Medulla oblongata (tissue), 1 donor: ENCODE measurements at regions not wholly inside any gene's neighbourhood (a gene's known extent, or its start where the extent isn't known, plus 50 kb on each side); places are given as distances from the start of the nearest gene placed in this dataset.

Experiments
- DNase-seq: peaks from one replicate; pipeline ENCODE4 v3.0.0-alpha.2; 2015; ENCODE audit errors: extremely low spot score

DNA sequence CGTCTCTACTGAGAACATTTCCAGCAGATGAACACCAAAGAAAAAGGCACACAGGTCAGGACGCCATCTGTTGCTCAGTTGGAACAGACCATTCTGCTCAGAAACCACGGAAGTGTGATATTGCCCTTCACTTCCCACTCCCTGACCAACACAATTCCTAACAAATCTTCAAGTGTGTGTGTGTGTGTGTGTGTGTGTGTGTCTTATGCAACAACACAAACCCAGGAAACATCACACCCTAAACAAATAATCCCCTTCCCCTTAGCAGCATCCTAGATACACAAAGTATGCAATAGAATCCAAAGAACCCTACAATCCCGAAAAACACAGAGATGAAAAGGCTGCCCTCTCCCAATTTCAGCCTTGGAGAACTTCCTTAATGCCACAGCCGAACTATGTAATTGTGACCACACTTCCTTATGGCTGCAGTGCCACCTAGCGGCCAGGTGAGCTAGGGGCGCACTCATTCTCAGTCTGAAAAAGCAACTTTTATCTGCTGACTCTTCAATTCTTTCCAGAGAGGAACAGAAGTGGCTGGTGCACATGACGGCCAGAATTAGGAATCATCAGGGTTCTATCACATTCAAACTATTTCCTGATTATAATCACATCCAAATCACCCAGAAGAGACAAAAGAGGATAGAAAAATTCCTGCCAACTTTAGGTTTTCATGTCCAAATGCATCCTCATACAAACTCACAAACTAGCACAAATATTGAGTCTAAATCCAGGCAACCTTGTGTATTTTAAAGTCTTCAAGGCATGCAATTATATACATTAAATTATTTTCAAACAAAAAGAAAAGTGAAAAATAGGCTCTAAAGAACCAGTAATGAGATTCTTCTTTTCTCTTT lies 164.9 kb downstream of the DHX15 start:
- DNase-seq, result peak; percentile 80

DNA sequence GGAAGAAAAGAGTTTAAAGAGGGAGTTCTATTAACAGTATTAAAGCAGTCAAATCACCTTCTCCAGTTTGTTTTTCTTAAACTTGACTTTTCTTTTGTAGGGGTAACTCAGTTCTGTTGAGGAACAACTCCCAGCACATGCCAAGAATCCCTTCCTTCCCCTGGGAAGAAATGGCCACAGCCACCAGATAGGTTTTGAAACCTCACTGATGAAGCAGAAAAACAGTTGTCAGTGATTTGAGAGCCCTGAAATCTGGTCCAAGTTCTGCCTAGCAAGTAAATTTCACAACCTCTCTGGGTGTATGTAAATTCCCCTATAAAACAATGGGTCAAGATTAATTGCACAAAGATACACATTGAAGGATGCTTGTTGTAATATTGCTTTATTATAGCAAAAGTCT lies 167.1 kb downstream of the DHX15 start:
- no peak for DNase-seq

DNA sequence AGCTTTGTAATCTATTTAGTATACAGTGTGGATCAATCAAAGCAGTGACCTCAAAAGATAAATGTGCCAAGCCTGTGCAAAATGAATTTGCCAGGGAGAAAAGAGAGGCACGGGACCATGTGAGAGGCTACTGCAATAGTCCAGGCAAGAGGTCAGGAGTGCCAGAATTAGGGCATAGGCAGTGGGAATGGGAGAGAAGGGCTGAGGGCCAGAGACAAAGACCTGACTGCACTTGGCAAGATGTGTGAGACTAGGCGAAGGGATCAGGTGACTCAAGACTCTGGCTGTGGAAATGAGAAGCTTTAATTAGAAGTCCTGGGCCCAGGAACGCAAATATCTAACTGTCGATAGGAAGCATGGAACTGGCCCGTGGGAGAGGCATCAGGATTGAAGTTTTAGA lies 168.1 kb downstream of the DHX15 start:
- no peak for DNase-seq

DNA sequence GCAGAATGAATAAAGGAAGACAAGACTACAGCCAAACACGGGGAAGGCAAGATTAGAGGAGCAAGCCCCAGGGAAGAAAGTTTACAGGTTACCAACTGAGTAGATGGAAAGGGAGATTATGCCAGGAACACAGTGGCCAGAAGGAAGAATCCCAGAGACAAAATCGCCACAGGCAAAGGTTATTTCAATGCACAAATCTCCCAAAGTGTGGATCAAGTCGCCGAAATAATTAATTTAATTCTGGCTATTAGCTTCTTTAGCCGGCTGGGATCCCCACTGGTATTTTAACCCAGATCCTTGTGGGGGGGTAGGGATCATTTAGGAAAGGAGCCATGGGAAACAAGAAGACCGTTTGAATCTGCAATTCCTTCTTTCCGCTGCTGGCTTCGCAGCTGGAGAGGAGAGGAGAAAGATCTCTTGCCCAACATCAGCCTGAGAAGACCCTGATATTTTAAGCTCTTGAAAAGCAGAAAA lies 171.0 kb downstream of the DHX15 start:
- no peak for DNase-seq

DNA sequence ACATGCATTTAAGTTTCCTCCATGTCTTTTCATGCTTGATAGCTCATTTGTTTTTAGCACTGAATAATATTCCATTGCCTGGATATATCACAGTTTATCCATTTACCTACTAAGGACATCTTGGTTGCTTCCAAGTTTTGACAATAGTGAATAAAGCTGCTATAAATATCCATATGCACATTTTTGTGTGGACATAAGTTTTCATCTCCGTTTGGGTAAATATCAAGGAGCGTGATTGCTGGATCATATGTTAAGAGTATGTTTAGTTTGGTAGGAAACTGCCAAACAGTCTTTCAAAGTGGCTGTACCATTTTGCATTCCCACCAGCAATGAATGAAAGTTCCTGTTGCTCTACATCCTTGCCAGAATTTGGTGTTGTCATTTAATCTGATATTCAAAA lies 172.5 kb downstream of the DHX15 start:
- DNase-seq, result no peak

DNA sequence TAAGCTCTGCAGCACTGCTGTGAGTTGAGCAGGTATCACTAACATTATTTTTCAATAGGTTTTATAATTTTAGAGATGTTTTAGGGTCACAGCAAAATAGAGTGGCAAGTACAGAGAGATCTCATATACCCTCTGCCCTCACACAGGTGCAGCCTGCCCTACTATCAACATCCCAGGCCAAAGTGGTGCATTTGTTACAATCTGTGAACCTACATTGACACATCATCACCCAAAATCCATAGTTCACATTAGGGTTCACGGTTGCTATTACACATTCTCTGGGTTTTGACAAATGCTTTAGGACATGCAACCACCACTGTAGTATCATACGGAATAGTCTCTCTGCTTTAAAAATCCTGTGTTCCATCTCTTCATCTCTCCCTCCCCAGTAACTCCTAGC lies 173.1 kb downstream of the DHX15 start:
- DNase-seq, result no peak

DNA sequence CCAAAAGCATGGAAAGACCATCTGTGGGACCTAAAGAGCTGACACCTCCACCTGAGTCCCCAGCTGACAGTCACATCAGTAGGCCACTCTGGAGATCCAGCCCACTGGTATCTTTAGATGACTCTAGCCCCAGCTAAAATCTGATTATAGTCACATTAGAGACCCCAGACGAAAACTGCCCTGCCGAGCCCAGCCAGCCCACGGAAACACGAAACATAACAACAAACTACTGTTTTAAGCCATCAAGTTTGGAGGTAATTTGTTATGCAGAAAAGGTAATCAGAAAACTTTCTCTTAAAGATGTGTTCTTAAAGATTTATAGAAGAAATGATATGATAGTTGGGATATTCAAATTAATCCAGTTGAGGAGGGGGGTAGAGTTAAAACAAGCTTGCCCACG lies 175.7 kb downstream of the DHX15 start:
- no peak for DNase-seq

DNA sequence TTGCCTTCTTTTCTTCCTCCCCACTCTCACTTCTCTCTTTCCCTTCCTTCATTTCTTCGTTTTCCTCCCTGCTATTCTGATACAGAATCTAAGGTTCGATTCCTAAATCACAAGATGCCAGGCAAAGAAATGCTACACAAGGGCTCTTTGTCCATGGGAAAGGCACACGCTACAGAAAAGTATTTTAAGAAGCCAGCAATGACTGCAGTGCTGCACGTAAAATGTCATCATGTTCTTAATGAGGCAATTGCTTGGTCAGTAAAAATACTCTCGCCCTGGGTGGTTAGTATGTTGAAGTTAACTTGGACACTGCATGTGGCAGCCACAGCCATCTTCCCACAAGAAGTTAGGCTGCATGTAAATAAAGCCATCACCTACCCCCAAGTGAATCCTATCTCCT lies 178.4 kb downstream of the DHX15 start:
- no peak for DNase-seq

DNA sequence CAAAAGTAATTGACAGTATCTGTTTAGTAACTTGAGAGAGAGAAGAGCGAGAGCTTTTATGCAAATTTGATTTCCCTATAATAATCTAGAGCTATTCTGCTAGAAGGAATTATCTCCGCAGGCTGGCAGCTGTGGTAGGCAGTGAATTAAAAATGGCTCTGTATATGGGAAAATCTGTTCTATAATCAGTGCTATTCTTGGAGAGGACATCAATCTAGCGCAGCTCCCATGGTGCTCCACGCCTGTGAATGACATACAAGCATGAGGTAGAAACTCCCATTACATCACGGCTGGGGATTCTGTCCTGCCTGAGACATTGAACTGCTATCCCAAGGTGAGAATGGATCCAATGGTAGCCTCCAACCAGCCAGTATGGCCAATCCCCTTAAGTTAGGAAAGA lies 179.0 kb downstream of the DHX15 start:
- DNase-seq, result no peak

DNA sequence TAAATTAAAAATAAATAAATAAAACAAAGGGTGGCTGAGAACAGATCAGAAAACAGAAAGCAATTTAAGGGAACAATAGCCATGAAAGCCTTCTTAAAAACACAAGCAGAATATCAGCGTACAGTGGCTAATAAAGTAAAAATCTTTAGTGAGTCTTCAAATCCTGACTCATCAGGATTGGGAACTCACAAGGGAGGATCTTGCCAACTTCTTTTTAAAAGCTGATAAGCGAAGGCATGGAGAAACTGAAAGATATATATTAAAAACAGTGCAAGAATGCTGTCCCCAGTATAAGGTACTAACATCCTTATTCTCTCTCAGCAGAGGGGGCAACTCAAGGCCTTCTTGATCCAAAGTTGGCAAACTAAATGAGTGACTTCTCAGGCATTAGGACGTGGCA lies 180.1 kb downstream of the DHX15 start:
- DNase-seq, result no peak

DNA sequence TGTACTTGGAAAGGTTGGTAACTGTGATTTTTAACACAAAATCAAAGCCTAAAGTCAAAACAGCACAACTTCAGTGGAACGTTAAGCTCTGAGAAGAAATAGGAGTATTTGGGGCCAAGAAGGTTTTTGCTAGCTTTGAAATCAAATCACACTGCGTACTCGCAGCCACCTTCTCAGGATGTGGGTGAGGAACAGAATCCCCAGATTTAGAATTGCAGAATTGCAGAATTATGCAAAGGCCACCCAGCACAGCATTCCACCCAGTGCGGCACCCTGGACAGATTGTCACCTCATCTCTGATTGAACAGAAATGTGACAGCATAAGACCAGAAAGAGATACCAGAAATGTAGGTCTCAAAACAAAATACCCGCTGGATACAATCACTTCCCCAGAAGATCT lies 181.1 kb downstream of the DHX15 start:
- no peak for DNase-seq

DNA sequence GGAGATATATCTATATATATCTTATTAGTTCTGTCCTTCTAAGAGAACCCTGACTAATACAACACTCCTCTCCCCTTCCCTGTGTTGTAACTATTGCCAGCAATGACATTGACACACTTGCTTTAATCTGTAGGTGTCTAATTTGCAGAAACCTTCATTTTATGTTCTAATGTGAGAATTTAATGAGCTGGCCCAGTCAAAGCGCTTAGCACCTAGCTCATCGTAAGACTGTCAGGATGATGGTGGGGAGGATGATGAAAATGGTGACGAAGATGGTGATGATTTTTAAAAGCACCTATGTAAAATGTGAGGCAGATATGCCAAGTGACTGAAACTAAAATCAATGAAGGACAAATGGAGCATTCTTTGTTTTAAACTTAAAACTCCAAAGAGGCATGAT lies 183.8 kb downstream of the DHX15 start:
- DNase-seq, result no peak

DNA sequence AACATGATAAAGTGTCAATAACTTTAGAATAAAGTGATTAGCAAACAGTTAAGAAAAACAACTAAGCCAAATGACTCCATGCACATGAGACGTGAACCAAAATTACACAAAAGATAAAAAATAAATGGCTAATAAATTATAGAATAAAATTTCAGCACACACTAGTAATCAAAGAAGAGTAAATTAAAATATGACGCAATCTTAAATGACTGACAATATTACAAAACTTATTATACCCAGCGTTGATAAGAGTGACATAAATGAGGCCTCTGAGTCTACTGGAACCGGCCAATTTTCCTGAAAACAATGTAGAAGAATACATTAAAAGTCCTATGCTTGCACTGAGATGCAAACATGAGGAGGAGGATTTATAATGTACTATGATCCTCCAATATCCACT lies 187.4 kb downstream of the DHX15 start:
- DNase-seq, result no peak

DNA sequence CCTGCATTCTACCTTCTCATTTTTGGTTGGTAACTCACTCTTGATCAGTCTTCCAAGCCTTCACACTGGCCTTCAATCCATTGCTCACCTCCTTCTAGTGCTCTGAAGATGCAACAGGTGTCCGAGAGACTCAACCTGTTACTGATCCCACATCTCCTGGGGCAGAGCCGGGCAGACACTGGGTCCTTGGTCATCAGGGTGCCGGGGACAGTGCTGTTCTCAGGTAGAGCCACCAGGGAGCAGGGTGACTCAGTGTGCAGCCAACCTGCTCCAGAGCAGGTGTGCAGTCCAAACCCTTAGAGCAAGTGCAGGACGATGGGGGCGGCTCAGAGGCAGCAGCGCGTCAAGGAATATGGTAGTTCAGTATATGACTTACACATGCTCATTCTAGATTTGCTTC lies 188.4 kb downstream of the DHX15 start:
- no peak for DNase-seq

DNA sequence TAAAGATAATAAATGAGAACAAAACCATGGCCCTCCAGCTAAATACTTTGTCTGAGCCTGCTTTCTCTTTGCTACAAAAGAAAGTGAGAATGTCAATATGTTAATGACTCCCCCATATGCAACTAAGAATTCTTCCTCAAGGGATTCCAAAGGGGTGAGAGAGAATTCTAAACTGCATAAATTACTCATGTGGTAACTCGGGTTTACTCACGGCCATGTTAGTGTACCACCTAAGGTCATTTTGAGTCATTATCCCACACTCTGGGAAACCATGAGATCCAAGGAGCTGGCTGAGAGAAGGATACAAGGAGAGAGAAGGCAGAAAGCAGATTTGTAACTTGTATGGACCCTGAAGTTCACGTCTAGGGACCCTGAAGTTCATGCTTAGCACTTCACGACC lies 190.3 kb downstream of the DHX15 start:
- no peak for DNase-seq

DNA sequence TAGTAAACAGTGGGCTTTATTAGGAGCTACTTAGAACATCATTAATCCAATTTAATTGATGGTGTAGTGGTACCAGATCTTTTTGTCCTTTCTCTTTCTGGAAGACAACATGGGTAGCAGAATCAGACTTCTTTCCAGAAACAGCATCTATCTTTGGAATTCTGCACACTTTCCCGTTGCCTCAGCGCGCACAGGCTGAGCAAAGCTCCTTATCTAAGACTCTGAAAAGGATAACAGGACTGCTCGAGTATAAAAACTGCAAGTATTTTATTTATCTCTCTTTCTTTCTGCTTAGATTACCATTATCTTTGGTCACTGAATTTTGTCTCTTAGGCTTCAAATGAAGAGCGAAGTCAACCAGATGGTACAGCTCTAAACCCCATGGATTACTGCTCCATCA lies 191.7 kb downstream of the DHX15 start:
- DNase-seq, result no peak

DNA sequence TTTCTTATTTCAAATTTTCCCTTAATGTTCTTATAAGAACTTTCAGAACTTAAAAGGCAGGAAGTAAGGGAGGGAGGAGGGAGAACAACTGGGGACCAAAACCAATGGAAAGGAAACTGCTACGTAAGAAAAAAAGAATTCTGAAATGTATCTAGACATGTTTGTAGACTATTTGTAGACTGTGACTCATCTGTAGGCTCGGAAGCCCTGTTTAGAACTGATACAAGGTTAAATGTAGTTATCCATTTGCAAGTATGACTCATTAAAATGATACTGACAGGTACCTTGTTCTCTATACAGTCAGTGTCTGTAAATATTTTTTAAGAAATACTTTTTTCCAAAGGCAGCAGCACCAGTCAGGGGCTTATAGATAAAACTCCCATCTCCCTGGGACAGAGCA lies 202.0 kb downstream of the DHX15 start:
- no peak for DNase-seq

DNA sequence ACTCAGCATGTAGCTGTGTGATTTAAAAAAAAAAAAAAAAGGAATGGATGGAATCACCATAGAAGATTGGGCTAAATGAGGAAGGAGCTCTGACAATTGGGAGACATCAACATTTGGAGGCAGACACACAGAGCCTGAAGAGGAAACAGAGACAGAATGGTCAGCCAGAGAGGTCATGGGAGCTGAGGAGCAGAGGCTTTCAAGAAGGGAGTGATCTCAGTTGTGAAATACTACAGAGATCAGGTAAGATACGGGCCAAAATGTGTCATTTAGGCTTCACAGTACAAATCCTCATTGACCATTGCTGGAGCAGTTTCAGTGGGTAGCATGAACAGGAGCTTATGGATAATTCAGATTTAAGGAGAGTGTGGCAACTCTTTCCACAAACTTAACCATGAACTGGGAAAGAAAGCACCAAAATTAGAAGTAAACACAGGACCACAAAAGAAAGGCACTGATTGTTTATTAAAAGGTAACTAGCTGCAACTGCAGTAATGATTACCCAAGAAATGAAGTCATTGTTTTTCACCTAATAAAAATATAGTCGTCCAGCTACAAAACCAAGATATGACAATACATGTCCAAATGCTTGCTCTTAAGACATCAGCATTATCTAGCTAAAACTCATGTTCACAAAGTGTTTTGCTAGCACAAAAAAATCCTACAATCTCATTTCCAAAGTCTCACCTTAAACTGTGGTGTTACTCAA lies 203.2 kb downstream of the DHX15 start:
- no peak for DNase-seq

DNA sequence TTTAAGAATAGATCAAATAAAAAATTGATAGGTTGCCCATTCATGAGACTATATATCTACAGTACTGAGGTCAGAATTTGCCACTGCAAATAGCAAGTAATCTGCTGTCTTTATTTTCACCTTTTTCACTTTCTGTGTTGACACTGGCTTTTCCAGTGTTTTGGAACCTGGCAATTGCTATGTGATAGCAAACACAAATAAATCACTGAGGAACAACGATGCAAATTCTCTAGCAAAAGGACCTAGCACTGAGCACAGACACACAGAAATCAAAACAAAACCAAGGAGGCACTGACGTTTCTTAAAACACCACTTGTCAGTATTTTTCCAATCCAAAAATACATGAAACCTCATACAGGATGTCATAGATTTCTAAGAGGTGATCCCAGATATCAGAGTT lies 210.7 kb downstream of the DHX15 start:
- DNase-seq, result no peak

DNA sequence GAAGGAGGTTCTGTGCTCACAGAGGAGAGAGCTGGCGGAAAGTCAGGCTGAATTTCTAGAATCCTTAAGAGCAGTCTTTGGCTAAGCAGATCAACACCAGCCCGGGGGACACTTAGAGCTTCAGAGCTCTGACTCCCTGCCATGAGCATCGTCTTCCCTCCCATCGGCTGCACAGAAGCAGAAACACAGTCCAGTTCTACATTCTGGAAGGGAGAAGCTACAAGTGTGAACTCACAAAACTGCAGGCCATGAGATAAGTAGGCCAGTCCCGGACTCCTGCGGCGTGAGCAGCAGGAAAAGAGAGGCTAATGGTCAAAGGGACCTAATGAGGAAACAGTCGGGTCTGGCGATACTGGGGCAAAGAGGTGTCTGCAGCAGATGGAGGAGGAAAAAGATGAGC lies 211.5 kb downstream of the DHX15 start:
- DNase-seq, result no peak

DNA sequence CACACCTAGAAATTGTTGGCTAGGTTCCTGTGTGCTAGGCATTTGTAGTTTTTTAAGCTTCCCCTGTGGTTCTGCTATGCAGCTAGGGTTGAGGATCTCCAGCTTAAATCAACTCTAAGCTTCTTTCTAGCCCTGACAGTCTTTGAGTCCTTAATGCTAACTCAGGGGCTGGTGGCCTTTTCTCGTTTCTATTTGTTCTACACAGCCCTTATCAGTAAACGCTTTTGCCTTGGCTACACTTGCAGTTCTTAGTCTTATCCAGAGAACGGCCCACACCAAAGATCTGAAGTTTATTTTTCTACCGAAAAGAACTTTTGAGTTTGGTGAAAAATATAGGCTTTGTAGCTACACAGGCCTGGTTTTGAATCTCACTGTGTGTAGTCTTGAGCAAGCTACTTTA lies 212.0 kb downstream of the DHX15 start:
- no peak for DNase-seq

DNA sequence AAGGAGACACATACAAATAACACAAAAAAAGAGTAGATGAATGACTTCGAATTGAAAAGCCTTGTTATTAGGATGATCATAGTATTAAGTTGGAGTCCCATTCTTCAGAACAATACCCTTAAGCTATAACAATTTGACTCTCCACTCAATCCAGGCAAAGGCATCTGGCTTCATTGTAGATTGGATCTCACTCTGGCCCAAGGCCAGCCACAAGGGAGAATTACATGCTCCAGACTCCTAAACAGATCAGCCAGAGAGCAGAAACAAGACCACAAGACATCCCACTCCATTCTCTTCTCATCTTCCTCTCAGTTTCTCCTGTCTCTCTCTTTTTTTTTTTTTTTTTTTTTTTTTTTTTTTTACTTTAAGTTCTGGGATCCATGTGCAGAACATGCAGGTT lies 213.9 kb downstream of the DHX15 start:
- DNase-seq, result no peak

DNA sequence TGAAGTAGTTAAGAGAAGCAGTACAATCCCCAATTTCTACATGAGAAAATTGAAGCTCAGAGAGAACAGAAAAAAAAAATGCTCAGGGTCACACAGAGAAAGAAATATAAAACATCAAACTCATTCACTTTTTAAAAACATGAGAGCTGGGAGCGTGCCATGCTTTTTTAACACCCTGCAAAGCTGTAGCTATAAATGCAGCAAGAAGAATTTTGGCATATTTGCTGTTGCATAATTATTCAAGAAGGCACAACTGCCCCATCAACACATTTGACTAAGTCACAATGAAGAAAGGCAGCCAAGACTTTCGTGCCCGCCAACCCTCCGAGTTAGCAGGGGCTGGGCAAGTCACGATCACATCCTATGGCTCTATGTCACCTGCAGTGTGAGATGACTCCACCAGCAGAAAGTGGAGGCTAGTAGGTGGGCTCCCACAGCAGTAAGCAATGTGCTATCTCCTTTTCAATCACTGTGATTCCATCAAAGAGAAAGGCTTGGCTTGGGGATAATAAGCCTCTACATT lies 214.8 kb downstream of the DHX15 start:
- DNase-seq, result no peak
